ENCODE measurements at regions not wholly inside any gene's neighbourhood (a gene's known extent, or its start where the extent isn't known, plus 50 kb on each side); places are given as distances from the start of the nearest gene placed in this dataset.
A peak's percentile ranks its signal among the peaks of the same experiment; 100 is the strongest.

DNA sequence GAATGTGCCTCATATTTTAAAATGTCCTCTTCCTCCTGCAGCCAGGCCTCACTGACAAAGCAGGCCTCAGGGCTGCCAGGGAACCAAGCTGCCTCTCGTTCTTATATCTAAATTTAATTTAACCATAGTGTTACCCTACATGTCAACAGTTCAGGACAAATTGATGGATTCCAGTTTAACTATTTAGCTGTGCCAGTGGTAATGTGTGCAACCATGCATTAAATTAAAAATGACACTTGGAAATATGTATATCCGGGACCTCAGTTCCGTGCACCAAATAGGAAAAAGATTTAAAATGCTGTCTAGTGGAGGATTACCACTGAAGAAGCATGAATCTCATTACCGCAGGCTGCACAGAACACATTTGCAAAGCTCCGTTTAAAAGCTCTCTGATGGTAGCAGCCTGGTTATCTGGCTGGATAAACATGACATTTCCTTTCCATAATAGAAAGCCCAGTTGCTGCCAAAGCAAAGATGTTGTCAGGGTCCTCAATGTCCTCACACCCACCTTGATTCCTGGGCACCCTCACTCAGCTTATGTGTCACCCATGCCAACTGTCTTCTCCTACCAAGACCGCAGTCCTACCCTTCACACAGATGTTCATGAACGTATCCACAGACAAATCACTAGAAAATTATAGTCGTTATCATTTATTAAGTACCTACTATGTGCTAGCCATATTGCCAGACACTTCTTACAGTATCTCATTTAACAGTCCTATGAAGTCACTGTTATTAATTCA, 73.3 kb upstream of the FRMD4A start:
- POLR2A ChIA-PET (ENCODE audit: low non-redundant PET): no interaction called here
- TF ChIP-seq, protein P1, sequence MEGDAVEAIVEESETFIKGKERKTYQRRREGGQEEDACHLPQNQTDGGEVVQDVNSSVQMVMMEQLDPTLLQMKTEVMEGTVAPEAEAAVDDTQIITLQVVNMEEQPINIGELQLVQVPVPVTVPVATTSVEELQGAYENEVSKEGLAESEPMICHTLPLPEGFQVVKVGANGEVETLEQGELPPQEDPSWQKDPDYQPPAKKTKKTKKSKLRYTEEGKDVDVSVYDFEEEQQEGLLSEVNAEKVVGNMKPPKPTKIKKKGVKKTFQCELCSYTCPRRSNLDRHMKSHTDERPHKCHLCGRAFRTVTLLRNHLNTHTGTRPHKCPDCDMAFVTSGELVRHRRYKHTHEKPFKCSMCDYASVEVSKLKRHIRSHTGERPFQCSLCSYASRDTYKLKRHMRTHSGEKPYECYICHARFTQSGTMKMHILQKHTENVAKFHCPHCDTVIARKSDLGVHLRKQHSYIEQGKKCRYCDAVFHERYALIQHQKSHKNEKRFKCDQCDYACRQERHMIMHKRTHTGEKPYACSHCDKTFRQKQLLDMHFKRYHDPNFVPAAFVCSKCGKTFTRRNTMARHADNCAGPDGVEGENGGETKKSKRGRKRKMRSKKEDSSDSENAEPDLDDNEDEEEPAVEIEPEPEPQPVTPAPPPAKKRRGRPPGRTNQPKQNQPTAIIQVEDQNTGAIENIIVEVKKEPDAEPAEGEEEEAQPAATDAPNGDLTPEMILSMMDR (conservative IDR thresholded peaks at IDR 0.05; ENCODE audit: low read depth): no peak
- no peak overlapping the region for H3K27ac ChIP-seq
- DNase-seq (ENCODE audit: low spot score): no peak
- CTCF ChIA-PET: no interaction called here

DNA sequence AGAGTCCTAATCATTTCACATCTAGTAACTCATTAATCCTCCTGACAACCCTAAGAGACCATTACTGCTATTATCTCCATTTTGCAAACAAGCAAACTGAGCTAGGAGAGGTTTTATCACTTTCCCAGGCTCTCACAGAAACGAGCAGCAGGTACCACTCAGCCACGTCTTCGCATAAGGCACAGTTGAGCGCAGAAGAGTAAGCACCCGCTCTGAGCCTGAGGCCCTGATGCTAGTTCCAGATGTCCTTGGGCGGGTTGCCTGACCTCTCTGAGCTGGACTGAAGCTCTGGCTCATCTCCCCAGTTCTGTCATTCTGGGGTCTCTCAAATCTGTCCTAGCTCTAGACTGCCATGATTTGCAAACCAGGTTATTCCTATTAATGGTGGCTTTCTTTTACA, 72.6 kb upstream of the FRMD4A start:
- CTCF ChIA-PET: no interaction called here
- TF ChIP-seq, protein P1 (conservative IDR thresholded peaks at IDR 0.05; ENCODE audit: low read depth): no peak
- DNase-seq (ENCODE audit: low spot score): no peak
- no peak overlapping the region for H3K27ac ChIP-seq
- POLR2A ChIA-PET (ENCODE audit: low non-redundant PET): no interaction called here

DNA sequence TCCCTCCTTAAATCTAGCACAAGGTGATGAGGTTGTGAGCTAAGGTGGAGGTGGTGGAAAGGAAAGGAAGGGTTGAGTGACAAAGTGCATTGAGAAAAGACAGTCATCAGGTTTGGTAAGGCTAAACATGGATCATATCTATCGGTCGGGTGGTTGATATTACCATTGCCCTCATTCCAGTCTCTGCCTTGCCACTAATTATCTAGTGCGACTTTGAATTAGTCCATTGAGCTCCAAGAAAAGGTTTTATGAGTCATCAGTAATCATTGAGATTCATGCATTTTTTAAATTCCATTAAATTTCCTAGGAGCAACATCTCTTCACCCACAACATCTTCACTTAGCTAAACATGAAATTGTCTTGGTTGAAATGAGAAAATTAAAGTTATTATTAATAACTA, 68.9 kb upstream of the FRMD4A start:
- TF ChIP-seq, protein P1 (conservative IDR thresholded peaks at IDR 0.05; ENCODE audit: low read depth): no peak
- POLR2A ChIA-PET (ENCODE audit: low non-redundant PET): no interaction called here
- no peak overlapping the region for H3K27ac ChIP-seq
- CTCF ChIA-PET: no interaction called here
- no peak for DNase-seq (ENCODE audit: low spot score)

DNA sequence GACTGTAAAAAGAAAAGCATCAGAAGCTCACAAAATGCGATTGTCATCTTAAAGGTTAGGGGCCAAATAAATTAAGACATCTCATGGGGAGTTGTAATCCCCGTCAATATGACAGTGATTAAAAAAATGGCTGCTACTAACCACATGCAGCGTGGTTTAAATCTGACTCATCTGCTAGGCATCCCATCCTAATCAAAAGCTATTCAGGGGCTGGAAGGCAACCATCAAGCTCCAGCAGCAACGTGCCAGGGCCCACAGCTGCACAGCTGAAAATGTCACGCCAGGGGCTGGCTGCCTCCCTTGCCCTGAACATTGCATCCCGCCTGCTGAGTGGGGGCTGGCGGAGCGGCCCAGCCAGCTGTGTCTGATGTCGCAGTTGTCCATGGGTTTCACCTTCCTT, 66.3 kb upstream of the FRMD4A start:
- ChIA-PET CTCF (interaction anchor here (0.6 to 1.7 kb wide), 4 partner anchors 11 to 51 kb away, joined by 3 to 6 read pairs (median 4); no protein-coding TSS in a partner anchor), POLR2A (ENCODE audit: low non-redundant PET) (interaction anchor here (0.5 kb wide), 1 partner anchor 327 kb away, joined by 4 read pairs; no protein-coding TSS in a partner anchor)
- peak overlapping the region; percentile 75 for H3K27ac ChIP-seq
- DNase-seq (ENCODE audit: low spot score): peak; percentile 89
- TF ChIP-seq, protein P1 (conservative IDR thresholded peaks at IDR 0.05; ENCODE audit: low read depth): no peak

DNA sequence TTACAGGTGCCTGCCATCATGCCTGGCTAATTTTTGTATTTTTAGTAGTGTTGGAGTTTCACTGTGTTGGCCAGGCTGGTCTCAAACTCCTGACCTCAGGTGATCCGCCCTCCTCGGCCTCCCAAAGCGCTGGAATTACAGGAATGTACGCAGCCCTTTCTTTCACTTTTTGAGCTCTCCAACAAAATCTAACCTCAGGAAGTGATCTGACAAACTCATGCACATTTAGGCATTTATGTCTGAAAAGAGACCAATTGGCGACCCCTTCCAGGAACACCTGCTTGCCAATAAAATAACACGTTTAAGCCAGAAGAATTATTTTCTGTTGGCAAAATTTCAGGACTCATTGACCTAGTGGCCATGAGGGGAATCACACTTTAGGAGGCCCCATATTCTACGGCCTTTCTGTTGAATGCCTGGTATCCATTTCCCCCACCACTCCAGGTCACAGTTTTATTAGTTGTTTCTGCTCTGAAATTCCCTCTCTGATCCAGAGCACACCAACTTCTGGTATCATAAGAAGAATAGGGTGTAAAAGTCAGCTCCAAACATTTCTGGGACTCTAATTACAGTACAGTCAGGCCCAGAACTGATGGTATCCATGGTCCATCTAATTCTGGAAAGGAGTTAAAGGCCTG, 65.8 kb upstream of the FRMD4A start:
- POLR2A ChIA-PET (ENCODE audit: low non-redundant PET): no interaction called here
- CTCF ChIA-PET: interaction anchor here (0.6 to 1.7 kb wide), 4 partner anchors 11 to 542 kb away, joined by 3 to 6 read pairs (median 4); no protein-coding TSS in a partner anchor

DNA sequence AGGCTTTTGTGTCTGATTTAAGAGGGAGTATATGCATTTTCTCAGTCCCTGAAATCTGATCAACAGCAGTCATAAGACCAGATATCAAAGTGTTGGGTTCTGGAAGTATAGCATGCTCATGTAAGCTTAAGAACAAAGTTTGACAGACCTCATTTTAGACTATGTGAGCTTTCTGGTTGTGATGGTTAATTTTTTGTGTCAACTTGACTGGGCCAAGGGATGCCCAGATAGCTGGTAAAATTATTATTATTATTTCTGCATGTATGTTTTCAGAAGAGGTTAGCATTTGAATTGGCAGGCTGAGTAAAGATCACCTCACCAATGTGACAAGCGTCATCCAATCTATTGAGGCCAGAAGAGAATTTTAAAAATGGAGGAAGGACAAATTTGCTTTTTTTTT, 63.5 kb upstream of the FRMD4A start:
- DNase-seq (ENCODE audit: low spot score): no peak
- ChIA-PET CTCF (no interaction called here), POLR2A (ENCODE audit: low non-redundant PET) (no interaction called here)
- TF ChIP-seq, protein P1 (conservative IDR thresholded peaks at IDR 0.05; ENCODE audit: low read depth): no peak
- no peak overlapping the region for H3K27ac ChIP-seq

More for the DNA sequence above, 65.8 kb upstream of the FRMD4A start:
- TF ChIP-seq, protein P1 (conservative IDR thresholded peaks at IDR 0.05; ENCODE audit: low read depth): peak; percentile 22
- peak overlapping the region; percentile 75 for H3K27ac ChIP-seq
- DNase-seq (ENCODE audit: low spot score): no peak

Data from RWPE1 (cell line).